Activated T-helper 17 cell treated with anti-CD3 and anti-CD28 coated beads, Interleukin-2, amount 50 U/mL, for 72 hours (primary cell): ENCODE measurements at regions not wholly inside any gene's neighbourhood (a gene's known extent, or its start where the extent isn't known, plus 50 kb on each side); places are given as distances from the start of the nearest gene placed in this dataset.
"Not testable (repeated sequence)": the region's sequence is repeated elsewhere in the genome, so short reads cannot be mapped to it uniquely, and the experiment has no call there.

Experiments
- ATAC-seq: fragments of 150-1000 bp; cut with Tn5 transposase; replicated peaks from 2 replicates; pipeline ENCODE4 v1.10.0; 2021; ENCODE audit warnings: mild to moderate bottlenecking, moderate library complexity
- H3K27ac Mint-ChIP-seq: one replicate; pipeline ENCODE4 v1.8.0; 2022; ENCODE audit warnings: mixed read lengths
- H3K27me3 Mint-ChIP-seq: one replicate; pipeline ENCODE4 v1.8.0; 2022; ENCODE audit warnings: mixed read lengths
- H3K36me3 Mint-ChIP-seq: one replicate; pipeline ENCODE4 v1.8.0; 2022; ENCODE audit warnings: low read depth, mild to moderate bottlenecking, mixed read lengths
- H3K4me1 Mint-ChIP-seq: one replicate; pipeline ENCODE4 v1.8.0; 2022; ENCODE audit warnings: mixed read lengths
- H3K4me3 Mint-ChIP-seq: one replicate; pipeline ENCODE4 v1.8.0; 2022; ENCODE audit warnings: mild to moderate bottlenecking, mixed read lengths
- H3K9me3 Mint-ChIP-seq: one replicate; pipeline ENCODE4 v1.8.0; 2022; ENCODE audit warnings: mixed read lengths

GRCh38 chr2:58398406-58398805 lies 157.3 kb upstream of the FANCL start:
- Mint-ChIP-seq H3K9me3 (no peaks in the 10 kb centered on the region), H3K4me1 (no peaks in the 10 kb centered on the region), H3K36me3 (no peaks in the 10 kb centered on the region), H3K27ac (no peak overlapping the region), H3K4me3 (no peak overlapping the region), H3K27me3 (peaks cover 8% of the 10 kb centered on the region)
- ATAC-seq: no peak

GRCh38 chr2:58387701-58388100 lies 146.6 kb upstream of the FANCL start:
- Mint-ChIP-seq H3K36me3 (no peaks in the 10 kb centered on the region), H3K9me3 (no peaks in the 10 kb centered on the region), H3K27me3 (peaks cover 10% of the 10 kb centered on the region), H3K4me3 (no peak overlapping the region), H3K4me1 (no peaks in the 10 kb centered on the region), H3K27ac (no peak overlapping the region)
- ATAC-seq: no peak

GRCh38 chr2:58386904-58387303 lies 145.8 kb upstream of the FANCL start:
- not testable (repeated sequence) for H3K4me3 Mint-ChIP-seq, H3K36me3 Mint-ChIP-seq, H3K4me1 Mint-ChIP-seq, H3K9me3 Mint-ChIP-seq, ATAC-seq, H3K27ac Mint-ChIP-seq
- peaks cover 10% of the 10 kb centered on the region for H3K27me3 Mint-ChIP-seq

DNA sequence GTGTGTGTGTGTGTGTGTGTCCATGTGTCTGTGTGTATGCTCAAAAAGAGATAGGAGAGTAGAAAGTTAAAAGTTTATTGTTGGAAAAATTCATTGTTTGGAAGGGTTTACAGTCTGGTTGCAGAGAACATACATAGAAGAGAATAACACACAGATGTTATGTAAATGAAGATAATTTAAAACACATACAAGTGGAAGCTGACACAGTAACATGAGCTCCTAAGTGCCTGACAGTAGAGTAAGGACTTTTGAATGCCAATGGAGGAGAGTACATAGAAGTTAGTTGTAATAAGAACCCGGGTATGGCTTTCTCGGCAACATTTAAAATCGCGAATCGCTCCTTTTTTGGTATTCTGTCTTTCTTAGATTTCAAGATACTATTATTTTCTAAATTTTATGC lies 137.0 kb upstream of the FANCL start:
- Mint-ChIP-seq H3K4me3 (no peak overlapping the region), H3K4me1 (peaks cover 11% of the 10 kb centered on the region), H3K27me3 (no peaks in the 10 kb centered on the region), H3K27ac (no peak overlapping the region), H3K36me3 (no peaks in the 10 kb centered on the region), H3K9me3 (no peaks in the 10 kb centered on the region)
- no peak for ATAC-seq

GRCh38 chr2:58377181-58377580 lies 136.1 kb upstream of the FANCL start:
- peaks cover 3% of the 10 kb centered on the region for H3K27me3 Mint-ChIP-seq
- H3K9me3 Mint-ChIP-seq: no peaks in the 10 kb centered on the region
- no peaks in the 10 kb centered on the region for H3K36me3 Mint-ChIP-seq
- H3K4me3 Mint-ChIP-seq: no peak overlapping the region
- H3K4me1 Mint-ChIP-seq: peaks cover 11% of the 10 kb centered on the region
- ATAC-seq: peak; percentile 25
- no peak overlapping the region for H3K27ac Mint-ChIP-seq

GRCh38 chr2:58376592-58376991 lies 135.5 kb upstream of the FANCL start:
- Mint-ChIP-seq H3K4me3 (no peak overlapping the region), H3K9me3 (no peaks in the 10 kb centered on the region), H3K4me1 (peaks cover 11% of the 10 kb centered on the region), H3K27me3 (peaks cover 3% of the 10 kb centered on the region), H3K36me3 (no peaks in the 10 kb centered on the region), H3K27ac (peak overlapping the region; percentile 37)
- peak; percentile 89 for ATAC-seq

DNA sequence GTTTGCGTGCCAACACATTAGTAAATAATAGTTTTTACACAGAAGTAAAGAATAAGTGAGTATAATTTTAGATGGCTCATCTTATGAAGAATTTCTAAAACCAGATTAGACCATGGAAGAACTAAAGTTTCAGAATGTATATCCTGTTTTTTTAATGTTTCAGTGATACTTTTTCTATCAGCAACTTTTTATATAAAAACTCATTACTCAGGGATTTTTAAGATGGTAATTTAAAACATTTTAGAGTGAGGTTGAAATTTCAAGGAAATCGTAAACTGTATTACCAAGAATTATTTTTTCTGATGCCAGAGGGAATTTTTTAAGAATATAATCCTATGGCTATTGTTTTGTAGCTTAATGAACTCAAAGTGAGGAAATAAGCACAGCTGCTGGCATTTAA lies 128.5 kb upstream of the FANCL start:
- H3K9me3 Mint-ChIP-seq: no peaks in the 10 kb centered on the region
- no peaks in the 10 kb centered on the region for H3K4me1 Mint-ChIP-seq
- peaks cover 11% of the 10 kb centered on the region for H3K27me3 Mint-ChIP-seq
- no peak overlapping the region for H3K4me3 Mint-ChIP-seq
- no peak overlapping the region for H3K27ac Mint-ChIP-seq
- no peaks in the 10 kb centered on the region for H3K36me3 Mint-ChIP-seq
- no peak for ATAC-seq

DNA sequence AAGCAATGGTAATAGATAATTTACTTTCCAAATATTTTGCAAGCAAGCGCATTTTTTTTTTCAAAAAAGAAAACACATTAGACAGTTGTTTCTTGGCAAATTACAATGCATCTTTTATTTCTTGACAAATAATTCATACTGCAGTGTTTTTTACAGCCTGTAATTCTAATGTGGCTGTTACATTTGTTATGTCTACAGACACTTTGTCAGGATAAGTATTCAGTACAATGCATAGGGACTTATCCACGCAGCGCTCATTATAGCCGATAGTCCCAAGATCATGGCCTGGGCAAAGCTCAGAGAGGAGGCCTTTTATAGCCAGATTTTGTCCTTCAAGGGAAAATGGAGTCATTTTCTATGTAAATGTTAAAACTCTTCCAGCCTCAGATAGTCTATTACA lies 123.0 kb upstream of the FANCL start:
- Mint-ChIP-seq H3K27me3 (peaks cover 17% of the 10 kb centered on the region), H3K27ac (no peak overlapping the region), H3K4me3 (no peak overlapping the region), H3K36me3 (no peaks in the 10 kb centered on the region), H3K4me1 (no peaks in the 10 kb centered on the region), H3K9me3 (no peaks in the 10 kb centered on the region)
- ATAC-seq: no peak

DNA sequence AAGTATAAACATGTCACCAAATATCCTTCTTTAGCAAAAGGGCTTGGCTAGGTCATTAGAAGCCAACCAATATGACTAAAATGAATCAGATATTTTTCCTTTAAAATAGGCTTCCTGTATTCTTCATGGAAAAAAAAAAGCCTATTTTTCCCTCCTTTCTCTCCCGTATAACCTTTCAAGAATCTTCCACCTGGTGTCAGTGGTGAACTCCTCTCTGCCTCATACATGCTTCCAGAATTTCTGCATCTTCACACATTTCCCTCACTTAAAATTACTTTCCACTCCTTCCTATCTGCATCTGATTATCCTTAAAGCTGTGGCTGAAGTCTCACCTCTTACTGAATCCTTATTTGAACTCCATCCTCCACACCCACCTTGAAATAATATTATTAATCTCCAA lies 116.9 kb upstream of the FANCL start:
- Mint-ChIP-seq H3K9me3 (no peaks in the 10 kb centered on the region), H3K36me3 (no peaks in the 10 kb centered on the region), H3K4me1 (no peaks in the 10 kb centered on the region), H3K27me3 (peaks cover 35% of the 10 kb centered on the region), H3K4me3 (no peak overlapping the region), H3K27ac (no peak overlapping the region)
- no peak for ATAC-seq

DNA sequence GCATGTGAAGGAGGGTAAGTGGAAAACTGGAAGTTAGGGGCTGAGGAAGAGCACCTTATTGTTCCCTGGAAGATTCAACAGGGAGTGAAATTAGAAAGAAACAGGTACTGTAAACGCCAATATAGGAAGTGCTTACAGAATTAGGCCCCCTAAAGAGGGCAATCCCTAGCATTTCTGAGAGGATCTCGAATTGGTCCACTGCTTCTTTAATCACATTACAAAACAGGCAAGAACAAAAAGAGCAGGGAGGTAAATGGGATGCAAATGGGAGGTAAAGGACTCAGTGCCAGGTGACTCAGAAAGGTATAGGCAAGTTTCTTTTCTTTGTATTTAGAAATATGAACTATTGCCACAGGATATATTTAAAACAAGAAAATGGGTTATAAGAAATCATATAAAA lies 116.4 kb upstream of the FANCL start:
- Mint-ChIP-seq H3K27me3 (peaks cover 39% of the 10 kb centered on the region), H3K4me1 (no peaks in the 10 kb centered on the region)

DNA sequence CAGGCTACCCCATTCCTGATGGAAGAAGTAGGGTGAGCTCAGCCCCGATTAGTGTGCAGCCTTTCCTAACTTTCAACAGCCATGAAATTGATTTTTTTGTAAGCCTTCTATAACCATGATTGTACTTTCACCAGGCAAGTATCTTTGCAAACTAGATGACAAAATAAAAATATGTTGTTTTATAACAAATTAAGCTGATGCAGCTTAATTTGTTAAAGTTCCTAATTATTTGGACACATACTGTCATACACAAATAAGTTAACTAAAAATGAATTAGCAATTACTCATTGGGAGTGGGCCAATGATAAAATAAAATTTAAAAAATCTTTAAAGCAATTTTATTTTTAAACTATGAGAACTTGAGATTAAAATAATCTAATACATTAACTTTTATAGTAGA lies 113.1 kb upstream of the FANCL start:
- H3K4me1 Mint-ChIP-seq: peaks cover 6% of the 10 kb centered on the region
- H3K9me3 Mint-ChIP-seq: no peaks in the 10 kb centered on the region
- H3K27me3 Mint-ChIP-seq: peaks cover 41% of the 10 kb centered on the region
- H3K4me3 Mint-ChIP-seq: no peak overlapping the region
- H3K36me3 Mint-ChIP-seq: no peaks in the 10 kb centered on the region
- no peak for ATAC-seq
- no peak overlapping the region for H3K27ac Mint-ChIP-seq

More for the DNA sequence above, 116.4 kb upstream of the FANCL start:
- no peak for ATAC-seq
- H3K36me3 Mint-ChIP-seq: no peaks in the 10 kb centered on the region
- no peak overlapping the region for H3K27ac Mint-ChIP-seq
- H3K4me3 Mint-ChIP-seq: no peak overlapping the region
- H3K9me3 Mint-ChIP-seq: no peaks in the 10 kb centered on the region

GRCh38 chr2:58350484-58350883 lies 109.4 kb upstream of the FANCL start:
- no peaks in the 10 kb centered on the region for H3K36me3 Mint-ChIP-seq
- H3K4me3 Mint-ChIP-seq: no peak overlapping the region
- H3K27me3 Mint-ChIP-seq: peaks cover 44% of the 10 kb centered on the region
- H3K9me3 Mint-ChIP-seq: no peaks in the 10 kb centered on the region
- peaks cover 6% of the 10 kb centered on the region for H3K4me1 Mint-ChIP-seq
- no peak overlapping the region for H3K27ac Mint-ChIP-seq
- peak; percentile 96 for ATAC-seq

DNA sequence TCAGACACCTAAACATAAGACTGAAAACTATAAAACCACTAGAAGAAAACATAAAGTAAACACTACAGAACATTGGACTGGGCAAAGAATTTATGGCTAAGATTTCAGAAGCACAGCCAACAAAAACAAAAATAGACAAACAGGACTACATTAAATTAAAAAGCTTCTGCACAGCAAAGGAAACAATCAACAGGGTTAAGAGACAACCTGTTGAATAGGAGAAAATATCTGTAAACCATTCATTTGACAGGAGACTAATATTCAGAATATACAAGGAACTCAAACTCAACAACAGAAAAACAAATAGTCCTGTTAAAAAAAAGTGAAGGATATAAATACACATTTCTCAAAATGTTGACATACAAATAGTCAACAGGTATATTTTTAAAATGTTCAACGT lies 106.7 kb upstream of the FANCL start:
- Mint-ChIP-seq H3K4me3 (no peak overlapping the region), H3K9me3 (peaks cover under 1% of the 10 kb centered on the region), H3K27me3 (peaks cover 33% of the 10 kb centered on the region), H3K36me3 (no peaks in the 10 kb centered on the region), H3K27ac (no peak overlapping the region), H3K4me1 (peaks cover 6% of the 10 kb centered on the region)
- ATAC-seq: no peak

DNA sequence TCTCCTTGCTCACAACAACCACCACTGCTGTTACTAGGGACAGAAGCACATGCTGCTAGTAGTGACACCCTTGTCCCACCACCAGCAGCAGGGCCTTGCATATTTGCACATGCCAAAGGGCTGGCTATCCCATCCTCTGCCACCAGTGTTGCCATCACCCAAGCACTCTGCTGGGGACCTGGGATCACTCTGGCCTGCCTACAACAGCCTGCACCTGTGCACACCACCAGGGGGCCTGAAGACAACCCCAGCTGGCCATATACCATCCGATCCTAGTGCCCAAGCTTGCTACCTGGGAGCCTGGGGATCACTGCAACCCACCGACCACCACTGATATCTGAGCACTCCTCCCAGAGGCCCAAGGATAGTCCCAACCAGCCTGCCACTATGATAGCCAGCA lies 99.9 kb upstream of the FANCL start:
- Mint-ChIP-seq H3K27me3 (peaks cover 22% of the 10 kb centered on the region), H3K4me1 (no peaks in the 10 kb centered on the region), H3K9me3 (peaks cover 10% of the 10 kb centered on the region), H3K27ac (no peak overlapping the region), H3K4me3 (no peak overlapping the region), H3K36me3 (no peaks in the 10 kb centered on the region)
- no peak for ATAC-seq

GRCh38 chr2:58339548-58340243 lies 98.6 kb upstream of the FANCL start:
- ATAC-seq: no peak
- Mint-ChIP-seq H3K4me1 (no peaks in the 10 kb centered on the region), H3K27me3 (peaks cover 27% of the 10 kb centered on the region), H3K27ac (no peak overlapping the region), H3K9me3 (peaks cover 10% of the 10 kb centered on the region), H3K36me3 (no peaks in the 10 kb centered on the region), H3K4me3 (no peak overlapping the region)

DNA sequence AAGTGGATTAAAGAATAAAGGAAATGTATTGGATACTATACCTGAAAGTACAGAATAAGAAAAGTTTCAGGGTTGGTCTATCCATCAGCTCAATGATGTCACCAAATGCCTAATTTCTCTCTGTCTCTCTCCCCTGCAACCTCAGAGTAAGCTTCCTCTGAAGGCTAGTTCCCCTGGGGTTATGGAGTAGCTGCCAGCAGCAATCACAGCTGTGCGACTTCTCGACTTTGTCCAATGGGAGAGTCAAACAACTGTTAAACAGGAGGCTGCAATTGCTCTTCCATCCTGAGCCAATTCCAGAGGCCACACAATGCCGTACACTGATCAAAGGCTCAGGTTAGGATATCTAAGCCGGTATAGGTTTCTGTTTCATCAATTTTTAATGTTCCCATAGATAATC lies 95.3 kb upstream of the FANCL start:
- Mint-ChIP-seq H3K27me3 (peaks cover 13% of the 10 kb centered on the region), H3K9me3 (peaks cover under 1% of the 10 kb centered on the region), H3K4me3 (no peak overlapping the region), H3K4me1 (no peaks in the 10 kb centered on the region), H3K36me3 (no peaks in the 10 kb centered on the region), H3K27ac (no peak overlapping the region)
- no peak for ATAC-seq
